ENCODE measurements at regions not wholly inside any gene's neighbourhood (a gene's known extent, or its start where the extent isn't known, plus 50 kb on each side); places are given as distances from the start of the nearest gene placed in this dataset.
"Not testable (repeated sequence)": the region's sequence is repeated elsewhere in the genome, so short reads cannot be mapped to it uniquely, and the experiment has no call there.

DNA sequence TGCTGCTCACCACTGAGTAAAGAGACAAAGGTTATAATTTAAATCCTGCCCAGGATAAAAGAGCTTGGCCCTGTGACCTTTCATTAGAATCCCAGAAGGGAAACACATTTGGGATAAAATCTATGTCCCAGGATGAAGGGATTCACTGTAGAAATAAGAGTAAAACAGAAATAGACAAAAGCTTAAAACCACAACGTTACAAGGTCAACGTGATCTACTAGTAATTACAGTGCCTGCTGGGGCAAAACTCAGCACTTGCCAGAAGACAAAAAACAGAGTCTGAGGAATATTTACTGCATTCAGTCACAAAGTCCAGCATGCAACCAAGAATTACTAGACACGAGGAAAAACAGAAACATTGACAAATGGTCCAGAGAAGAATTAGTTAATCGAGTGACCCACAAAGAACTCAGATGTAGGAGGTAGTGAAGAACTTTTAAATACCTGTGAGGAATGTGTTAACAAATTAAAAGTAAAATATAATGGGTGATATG, 982.3 kb downstream of the GATA3 start:
- no peak for DNase-seq

DNA sequence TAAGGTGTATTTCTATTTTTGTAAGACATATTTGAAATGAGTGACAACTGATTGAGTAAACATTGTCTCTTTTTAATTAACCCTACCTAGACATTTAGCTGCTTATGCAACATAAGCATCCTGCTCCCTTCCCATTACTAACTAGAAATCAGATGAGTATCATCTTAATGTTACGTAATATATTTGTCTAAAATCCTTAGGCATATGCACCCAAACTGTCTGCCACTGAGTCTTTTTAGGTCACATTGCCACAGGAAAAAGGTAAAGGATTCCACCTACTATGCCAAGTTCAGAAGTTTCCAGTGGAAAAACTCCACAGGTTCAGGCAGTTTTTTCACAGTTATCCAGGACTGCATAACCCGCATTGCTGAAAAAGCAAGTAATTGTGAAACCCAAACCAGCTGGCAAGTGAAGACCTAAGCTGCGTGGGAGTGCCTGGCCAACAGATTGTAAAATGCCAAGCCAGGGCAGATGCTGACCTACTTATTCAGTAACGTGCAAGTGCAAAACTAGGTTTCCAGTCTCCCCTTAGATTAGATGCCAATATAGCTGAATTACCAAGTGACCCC, 983.7 kb downstream of the GATA3 start:
- no peak for DNase-seq

DNA sequence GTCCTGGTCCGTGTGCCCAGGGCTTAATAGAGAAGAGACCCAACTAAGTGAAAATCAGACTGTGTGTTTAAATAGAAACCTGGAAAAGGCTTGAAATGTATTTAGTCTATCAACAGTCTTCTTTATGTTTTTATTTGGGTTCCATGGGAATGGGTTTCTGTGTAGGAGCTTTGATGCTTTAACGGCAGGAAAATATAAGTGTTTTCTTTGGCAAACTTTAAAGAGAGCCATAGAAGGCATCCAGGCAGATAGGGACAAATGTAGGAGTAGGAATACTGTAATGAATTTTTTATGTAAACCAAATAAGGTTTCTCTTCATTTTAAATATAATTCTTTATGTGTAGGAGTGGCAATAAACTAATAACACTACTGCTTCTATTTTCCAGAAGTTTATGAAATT, 989.0 kb downstream of the GATA3 start:
- no peak for DNase-seq

DNA sequence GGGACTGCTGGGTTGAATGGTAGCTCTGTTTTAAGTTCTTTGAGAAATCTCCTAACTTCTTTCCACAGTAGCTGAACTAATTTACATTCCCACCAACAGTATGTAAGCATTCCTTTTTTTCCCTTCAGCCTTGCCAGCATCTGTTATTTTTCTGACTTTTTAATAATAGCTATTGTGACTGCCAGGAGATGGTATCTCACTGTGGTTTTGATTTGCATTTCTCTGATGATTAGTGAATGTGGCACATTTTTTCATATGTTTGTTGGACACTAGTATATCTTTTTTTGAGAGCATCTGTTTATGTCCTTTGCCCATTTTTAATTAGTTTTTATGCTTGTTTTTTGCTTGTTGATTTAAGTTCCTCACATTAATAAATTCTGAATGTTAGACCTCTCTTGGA, 990.8 kb downstream of the GATA3 start:
- no peak for DNase-seq

DNA sequence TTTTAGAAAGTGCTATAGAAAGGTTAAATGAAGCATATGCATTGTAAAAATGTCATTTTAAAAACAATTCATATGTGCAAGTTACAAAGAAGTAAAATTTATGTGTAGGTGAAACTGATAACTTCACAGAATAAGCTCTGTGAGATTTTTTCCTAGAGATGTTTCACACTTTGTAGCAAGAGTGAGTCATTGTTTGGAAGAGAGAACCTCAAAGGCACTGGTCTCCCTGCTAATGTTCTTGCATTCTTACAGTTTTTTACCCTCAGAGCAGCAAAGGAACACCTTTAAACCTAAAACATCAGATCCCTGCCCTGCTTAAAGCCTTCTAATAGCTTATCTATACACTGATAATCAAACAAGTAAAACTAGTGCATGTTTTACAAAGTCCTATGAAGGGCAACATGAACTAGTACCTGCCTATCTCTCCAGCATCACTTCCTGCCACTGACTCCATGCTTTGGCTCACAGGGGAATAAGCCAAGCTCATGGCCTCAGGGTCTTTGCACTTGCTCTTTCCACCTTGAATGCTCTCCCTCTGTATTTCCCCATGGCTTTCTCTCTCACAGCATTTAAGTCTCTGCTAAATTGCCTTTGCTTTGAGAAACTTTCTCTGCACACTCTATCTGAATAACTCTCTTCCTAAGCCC, 997.0 kb downstream of the GATA3 start:
- DNase-seq = no peak

DNA sequence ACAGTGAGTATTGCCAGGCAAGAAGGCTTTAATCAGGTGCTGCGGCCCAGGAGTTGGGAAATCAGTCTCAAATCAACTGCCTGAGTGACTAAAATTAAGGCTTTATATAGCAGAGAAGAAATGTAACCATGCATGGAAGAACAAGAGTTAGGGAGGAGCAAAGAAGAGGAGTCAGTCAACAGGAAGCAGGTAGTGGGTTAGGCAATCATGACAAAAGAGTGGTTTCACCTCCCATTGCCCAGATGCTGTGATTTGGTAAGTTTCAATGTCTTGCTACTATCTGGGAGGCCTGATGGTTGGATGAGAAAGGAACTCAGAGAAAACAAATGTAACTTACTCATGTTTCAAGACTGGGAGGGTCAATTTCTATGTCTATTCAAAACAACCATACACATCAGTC, 998.3 kb downstream of the GATA3 start:
- no peak for DNase-seq

DNA sequence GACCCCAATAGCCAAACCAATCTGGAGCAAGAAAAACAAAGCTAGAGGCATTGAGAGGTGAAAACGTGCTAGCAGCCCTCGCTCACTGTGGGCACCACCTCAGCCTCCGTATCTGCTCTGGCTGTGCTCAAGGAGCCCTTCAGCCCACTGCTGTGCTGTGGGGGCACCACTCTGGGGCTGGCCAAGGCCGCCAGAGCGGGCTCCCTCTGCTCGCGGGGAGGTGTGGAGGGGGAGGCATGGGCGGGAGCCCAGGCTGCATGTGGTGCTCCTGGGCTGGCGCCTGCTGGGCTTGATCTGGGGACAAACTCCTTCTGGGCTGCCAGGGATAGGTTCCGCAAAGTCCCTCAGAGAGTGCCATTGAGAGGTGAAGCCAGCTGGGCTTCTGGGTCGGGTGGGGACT, 1002.0 kb downstream of the GATA3 start:
- no peak for DNase-seq

DNA sequence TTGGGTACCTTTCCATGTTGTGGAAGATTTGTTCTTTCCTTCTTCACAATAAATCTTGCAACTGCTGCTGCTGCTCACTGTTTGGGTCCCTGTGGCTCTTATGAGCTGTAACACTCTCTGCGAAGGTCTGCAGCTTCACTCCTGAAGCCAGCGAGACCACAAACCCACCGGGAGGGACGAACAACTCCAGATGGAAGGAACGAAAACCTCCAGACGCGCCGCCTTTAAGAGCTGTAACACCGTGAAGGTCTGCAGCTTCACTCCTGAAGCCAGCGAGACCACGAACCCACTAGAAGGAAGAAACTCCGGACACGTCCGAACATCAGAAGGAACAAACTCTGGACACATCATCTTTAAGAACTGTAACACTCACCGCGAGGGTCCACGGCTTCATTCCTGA, 1002.8 kb downstream of the GATA3 start:
- not testable (repeated sequence) for DNase-seq

DNA sequence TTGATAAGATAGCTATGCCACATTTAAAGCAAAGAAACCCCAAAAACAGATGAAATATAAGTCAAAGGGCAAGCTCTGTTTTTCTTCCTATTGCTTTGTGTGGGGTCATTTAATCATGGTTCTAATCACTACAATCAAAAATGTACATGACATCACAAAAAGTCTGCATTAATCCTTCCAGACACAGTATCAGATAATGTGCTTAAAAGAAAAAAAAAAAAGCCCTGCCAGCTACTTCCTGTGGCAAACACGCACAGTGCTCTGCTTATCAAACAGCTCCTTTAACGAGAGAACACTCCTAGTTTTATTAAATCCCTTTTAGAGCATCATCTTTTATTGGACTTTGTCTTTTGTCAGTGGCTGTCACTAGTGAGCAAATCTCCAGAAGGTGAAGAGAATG, 1005.8 kb downstream of the GATA3 start:
- DNase-seq = no peak

DNA sequence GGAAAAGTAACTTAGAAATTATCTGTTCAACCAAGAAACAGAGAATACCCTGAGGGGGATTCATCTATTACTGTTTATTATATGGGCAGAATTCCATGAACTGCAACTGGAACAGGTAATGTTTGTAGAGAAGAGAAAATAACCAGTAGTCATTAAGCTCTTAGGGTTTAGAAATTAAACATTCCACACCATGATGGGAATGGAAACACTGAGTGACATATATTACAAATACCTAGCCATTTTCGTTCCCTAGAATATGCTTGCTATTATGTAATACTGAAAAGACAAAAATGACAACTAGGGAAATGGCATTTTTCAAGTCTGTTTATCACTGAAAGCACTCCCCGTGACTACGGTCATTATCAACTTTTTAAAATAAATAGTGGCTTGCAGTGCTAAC, 1007.4 kb downstream of the GATA3 start:
- no peak for DNase-seq

DNA sequence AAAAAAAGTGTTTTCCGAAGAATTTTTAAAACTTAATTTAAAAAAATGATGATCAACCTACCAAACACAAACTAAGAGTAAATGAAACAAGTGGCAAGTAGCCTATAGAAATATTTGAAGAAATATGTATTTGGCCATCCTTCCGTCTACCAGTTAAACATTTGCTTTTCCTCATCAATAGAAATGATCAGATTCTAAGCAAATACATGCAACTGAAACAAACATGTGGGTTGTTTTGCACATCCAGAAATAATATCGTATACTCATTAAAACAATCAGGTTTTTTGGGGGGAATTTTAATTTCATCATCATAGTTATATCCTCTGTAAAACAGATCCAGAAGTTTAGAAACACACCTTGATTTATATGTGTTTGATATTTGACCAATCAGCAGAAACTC, 1011.7 kb downstream of the GATA3 start:
- no peak for DNase-seq

DNA sequence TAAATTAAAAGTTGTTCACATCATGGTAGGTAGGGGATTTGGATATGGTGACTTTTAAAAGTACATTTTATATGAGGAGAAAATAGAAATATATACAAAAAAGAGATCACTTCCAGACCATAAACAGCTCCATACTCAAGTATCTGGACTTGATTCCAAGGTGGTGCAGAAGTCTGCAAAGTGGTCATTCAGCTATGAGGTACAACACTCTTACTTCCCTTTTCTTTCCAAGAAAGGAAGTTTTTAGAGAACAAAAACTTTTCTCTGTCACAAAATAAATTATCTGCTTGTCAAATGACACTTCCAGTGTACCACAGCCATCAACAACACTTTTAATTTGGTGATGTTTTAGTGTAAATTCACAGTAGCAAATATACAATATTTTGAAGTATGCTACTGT, 1013.5 kb downstream of the GATA3 start:
- DNase-seq = no peak

DNA sequence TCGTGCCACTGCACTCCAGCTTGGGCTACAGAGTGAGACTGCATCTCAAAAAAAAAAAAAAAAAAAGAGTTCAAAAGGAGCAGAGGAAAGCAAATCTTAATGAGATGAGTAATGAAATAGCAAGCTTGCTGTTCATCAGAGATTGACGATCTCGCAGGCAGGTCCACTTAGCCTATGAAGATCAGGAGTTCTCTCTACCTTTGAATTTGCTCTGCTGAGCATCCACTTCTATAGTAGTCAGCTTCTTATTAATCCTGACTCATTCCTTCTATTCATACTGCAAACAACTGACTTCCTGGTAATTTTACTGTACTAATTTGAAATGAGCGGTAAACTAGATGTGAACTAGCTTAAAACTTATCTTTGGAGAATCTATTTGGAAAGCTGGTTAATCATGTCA, 1014.6 kb downstream of the GATA3 start:
- DNase-seq = no peak

DNA sequence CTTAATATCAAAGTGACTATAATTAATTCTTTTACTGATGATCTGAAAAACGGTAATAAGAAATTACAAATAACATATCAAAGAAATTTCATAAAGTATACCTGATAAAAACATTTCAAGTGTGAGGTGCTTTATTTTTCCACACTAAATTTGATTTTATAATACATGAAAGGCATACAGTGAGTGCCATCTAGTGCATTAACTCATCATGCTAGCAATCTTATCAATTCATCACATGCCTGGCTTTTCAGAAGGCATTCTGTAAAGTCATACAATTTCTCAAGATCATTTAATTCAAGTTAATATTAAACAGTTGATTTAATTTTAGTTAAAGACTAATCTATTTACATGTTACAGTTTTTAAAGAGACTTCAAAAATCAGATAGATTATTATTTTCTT, 1020.9 kb downstream of the GATA3 start:
- no peak for DNase-seq

DNA sequence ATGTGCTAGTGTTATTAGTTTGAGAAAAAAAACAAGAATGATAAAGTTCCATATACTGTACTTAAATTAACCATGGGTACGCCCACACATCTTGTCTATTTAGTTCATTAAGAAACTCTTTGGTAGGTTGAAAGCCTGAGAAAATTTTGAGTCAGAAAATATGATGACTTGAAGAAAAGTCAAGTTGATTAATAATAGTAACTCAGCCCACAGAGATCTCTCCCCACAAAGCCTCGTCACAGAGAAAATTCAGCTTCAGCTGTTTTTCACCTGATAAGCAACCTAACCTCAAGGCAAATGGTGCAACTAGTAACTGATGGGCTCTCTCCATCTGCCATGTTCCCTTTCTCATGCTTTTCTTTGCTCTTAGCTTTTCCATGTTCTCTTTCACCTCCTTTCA, 1021.6 kb downstream of the GATA3 start:
- no peak for DNase-seq

DNA sequence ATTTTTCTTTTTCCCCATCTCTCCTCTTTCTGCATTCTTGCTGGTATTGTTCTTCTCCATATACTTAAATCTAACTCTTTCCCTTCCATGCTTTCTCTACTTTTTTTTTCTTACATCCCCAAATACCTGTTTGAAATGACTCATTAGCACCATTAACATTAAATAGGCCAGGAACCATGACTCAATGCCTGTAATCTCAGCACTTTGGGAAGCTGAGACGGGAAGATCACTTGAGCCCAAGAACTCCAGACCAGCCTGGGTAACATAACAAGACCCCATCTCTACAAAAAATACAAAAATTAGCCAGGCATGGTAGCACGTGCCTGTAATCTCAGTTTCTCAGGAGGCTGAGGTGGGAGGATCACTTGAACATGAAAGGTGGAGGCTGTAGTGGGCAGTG, 1026.8 kb downstream of the GATA3 start:
- no peak for DNase-seq

DNA sequence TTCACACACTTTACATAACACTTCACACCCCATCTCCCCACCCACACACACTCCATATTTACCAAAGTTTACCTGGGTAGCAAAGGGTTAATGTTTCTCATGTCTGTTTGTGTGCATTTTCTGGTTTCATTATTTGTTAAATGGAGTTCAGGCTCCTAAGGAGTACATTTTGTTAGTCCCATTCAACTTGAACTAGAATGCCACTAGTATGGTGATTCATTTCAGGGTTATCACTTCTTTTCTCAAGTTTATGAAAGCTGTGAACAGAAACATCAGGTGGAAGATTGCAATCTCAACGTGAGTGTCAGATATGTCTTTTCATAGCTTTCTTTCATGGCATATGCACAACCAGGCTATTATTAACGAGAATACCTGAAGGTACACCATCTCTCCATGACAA, 1027.5 kb downstream of the GATA3 start:
- DNase-seq = no peak

DNA sequence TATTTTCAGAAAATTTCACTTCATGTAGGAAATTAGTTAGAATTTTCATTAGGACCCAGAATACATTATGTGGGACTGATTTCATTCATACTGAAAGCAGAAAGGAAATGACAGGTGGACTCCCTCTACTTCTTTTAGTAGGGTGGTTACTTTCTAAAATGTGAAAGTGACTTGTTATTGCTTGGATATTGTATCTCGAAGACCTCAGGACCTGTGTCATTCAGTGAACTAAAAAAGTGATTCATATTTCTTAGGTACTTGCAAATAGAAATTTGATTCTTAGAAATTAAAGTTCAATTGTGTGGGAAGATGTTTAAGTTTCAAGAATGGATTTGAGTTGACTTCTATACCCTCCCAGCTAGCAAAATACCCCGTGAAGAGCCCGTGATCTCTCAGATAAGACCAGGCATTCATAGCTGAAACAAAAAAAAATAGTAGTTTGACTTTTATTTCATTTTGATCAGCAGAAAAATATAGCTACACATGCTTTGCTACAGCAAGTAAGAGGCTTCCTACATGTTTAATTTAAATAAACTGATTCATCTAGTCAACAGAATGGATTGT, 1037.1 kb downstream of the GATA3 start:
- no peak for DNase-seq

DNA sequence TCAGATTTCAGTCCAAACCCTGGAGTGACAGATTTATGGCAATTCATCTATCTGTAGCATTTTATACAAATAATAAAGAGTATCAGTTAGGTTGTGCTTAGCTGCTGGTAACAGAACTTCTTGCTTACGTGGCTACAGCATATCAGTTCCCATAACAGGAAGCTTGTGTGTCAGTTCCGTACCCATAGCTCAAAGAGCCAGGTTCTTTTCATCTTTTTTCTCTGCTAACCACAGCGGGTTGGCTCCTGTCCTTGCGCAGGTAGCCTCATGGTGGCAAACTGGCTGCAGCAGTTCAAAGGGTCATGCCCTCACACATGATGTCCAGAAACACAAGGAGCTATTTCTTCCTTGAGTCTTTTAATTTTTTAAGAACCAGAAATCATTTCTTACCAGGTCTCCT, 1041.8 kb downstream of the GATA3 start:
- no peak for DNase-seq

DNA sequence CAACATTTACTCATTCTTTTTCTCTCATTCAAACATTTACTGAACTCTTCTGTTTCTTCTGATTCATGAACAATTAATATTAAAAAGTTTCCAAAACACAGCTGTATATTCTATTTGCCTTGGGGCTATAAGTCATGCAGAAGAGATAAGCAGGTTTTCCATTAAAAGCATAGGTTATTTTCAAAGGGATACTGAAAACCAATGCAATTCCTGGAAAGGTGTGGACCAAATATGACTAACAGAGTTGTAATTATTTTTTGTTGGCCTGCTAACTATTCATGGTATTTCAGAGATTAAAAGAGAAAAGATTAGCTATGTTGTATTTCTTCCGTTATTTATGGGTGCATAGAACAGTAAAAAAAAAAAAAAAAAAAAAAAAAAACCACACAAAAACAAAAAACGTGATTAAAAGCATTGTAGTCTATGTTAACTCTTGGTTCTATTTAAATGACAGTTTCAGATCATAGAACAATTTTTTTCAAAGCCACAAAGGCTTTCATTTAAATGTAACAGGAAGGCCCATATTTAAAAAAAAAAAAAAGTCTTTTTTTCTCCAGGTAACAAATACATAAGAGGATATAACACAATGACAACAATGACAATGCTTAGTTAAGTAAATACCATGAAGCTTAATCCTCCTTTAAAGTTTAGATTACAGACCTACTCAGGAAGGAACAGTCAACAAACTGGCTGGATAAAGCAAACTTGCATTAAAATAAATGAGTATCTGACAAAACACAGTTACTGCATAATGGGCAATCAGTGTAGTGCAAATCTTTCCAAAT, 1042.9 kb downstream of the GATA3 start:
- no peak for DNase-seq

DNA sequence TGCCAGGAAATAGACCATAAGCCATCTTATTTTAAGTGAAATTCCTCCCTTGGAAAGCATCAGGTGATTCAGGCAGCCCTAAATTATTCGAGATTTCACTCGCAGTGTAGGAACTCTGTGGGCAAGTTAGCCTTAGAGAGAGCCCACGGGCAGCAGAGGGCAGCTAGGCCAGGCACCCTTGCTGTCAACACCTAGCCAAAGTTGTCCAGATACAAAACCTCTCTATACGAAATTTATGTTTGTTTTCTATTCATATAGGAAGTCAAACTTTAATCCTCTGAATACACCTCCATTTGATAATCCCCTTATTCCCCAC, 1043.5 kb downstream of the GATA3 start:
- no peak for DNase-seq

DNA sequence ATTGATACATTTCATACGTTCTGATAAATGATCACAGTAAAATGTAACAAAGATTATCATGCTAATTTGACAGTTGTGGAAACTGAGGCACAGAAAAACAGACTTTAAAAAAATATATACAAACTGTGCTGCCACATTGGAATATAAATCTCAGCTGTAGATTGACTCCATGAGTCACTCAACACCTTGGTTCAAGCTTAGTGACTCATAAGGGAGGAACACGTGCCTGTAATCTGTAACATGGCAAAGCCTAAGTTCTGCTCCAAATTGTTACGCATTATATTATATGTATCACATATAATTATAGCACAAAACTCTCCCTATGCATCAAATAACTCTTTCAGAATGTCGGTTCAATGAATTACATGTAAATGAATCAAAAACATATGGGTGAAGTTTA, 1047.5 kb downstream of the GATA3 start:
- DNase-seq = no peak

DNA sequence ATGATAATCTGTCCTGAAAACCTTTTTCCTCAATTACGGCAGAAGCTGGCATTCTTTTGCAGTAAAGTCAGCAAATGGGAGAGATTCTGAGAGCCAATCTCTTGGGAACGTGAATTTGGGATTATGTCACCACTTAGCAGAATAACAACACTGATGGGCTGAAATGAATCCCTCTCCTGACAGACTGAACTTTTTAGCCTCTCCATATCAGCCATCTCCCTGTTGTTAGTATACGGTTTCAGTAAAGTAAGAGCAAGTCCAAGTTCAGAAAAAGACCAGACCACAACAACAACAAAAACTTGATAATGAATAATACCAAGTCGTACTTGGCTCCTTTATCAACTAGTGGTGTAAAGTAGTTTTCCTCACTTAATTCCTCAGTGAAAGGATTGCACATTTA, 1048.8 kb downstream of the GATA3 start:
- DNase-seq = no peak

All from muscle of arm (tissue), 1 donor.